M059J (cell line): ENCODE measurements at regions not wholly inside any gene's neighbourhood (a gene's known extent, or its start where the extent isn't known, plus 50 kb on each side); places are given as distances from the start of the nearest gene placed in this dataset.
"Not testable (repeated sequence)": the region's sequence is repeated elsewhere in the genome, so short reads cannot be mapped to it uniquely, and the experiment has no call there.

ENCODE experiments used
- DNase-seq: peaks from one replicate; pipeline ENCODE4 v3.0.0-alpha.2; 2012; ENCODE audit warnings: low read depth

DNA sequence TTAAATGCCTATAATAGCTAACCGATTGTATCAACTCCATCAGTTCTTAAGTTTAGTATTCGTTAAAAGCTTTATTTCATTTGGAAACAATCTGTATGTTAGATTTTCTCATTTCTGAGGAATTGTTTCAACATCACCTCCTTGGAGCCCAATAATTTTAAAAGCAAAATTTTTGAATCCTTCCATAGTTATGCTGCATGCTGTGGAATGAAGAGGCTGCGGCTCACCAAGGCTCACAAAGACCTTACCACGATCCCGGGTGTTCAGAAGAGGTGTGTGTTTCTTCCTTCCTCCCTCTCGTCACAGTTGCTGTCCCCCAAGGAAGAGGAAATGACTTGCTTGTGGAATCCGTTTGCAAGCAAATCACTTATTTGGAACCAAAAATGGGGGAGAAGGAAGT lies 143.8 kb downstream of the FGF1 start:
- no peak for DNase-seq

DNA sequence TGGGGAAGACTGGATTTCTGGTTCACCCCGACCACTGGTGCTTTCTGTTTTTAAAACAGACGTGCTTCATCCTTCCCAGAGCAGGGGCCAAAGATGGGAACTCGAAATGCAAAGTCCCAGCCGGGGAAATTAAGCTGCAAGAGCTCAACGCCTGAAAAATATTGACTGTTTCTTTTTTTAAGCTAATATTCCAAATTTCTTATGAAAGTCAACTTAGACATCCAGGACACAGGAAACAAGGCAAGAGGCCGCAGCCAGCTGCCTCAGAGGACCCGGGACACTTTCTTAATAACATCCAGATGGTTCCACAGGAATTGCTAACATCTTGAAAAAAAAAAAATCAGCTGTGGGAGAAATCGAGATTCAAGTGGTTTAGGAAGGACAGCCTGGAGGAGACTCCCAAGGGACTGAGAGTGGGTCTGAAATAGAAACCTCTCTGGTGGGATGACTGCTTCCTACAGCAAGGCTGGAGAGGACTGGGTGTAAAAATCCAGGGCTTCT lies 144.9 kb downstream of the FGF1 start:
- no peak for DNase-seq

DNA sequence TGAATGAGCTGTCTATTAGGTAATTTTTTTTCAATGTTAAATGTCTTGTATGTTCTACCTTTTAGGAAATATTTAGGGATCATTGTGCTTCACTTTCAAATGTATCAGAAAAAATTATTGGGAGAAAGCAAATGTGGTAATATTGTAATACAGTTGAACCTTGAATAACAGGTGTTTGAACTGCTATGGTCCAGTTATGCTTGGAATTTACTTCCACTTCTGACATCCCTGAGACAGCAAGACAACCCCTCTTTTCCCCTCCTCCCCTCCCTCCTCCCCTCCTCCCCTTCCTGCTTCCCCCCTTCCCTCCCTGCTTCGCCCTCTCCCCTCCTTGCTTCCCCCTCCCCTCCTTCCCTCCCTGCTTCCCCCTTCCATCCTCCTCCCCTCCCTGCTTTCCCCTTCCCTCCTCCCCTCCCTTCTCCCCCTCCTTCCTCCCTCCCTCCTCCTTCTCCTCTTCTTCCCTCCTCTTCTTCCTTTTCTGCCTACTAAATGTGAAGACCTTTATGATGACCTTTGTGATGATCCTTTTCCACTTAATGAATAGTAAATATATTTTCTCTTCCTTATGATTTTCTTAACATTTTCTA lies 146.6 kb downstream of the FGF1 start:
- DNase-seq = no peak

DNA sequence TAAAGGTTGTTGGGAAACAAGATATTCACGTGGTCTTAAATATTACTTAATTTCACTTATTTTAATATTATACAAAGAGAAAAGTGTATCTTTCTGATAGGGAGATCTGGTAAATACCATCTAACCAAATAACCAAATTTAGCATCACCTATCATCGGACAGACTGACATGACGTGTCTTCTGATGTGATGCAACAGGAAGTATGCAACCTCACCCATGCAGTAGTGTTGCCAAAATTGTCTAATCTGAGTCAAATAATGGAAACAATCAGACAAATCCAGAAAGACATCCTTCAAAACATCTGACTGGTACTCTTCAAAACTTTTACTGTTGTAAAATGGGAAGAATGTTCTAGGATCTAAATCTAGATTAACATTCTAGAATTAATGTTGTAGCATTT lies 148.0 kb downstream of the FGF1 start:
- DNase-seq = no peak

DNA sequence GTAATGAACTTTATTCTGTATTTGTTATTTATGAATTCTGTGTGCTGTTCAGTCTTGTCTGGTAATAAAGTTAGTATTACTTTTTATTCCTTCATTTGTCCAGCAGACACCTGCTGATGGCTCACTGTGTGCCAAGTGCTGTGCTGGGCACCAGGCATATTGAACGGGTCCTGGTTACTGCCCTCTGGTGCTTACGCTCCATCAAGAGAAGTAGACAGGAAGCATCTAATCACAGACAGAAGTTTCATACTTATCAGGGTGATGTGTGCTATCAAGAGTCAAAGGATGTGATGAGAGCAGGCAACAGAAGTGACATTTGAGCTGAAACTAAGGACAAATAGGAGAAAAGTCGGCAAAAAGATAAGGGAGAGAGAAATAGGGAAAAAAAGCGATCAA lies 153.1 kb downstream of the FGF1 start:
- no peak for DNase-seq

DNA sequence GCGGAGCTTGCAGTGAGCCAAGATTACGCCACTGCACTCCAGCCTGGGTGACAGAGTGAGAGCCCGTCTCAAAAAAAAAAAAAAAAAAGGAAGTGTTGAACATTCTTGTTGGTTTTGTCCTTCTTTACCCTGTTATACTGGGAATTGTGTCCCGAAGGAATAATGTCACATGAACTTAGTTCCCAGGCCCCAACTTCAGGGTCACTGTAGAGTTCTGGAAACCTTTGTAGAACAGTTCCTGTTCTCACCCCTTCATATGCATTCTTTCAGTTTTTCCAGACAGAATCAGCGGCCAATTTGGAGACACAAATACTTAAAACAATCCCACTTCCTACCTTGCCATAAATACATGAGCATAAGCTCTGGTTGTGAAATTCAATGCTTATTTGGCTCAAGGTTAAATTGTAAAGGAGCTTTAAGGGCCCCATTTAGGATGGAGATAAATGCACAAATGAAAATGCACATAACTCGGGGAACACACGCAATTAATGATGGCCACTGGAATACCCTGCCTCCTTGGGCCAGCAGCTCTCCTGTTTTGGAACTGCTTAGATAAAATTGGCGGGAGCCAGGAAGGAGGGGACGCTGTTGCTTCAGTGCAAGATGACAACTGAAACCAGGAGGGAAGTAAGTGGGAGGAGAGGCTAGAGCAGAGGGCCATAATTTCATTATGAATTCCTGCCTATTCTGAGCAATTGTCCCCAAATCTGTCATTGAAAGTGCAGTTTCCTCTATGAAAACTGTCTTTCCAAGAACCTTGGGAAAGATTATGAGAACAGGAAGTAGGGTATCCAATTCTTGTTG lies 153.7 kb downstream of the FGF1 start:
- DNase-seq = no peak

DNA sequence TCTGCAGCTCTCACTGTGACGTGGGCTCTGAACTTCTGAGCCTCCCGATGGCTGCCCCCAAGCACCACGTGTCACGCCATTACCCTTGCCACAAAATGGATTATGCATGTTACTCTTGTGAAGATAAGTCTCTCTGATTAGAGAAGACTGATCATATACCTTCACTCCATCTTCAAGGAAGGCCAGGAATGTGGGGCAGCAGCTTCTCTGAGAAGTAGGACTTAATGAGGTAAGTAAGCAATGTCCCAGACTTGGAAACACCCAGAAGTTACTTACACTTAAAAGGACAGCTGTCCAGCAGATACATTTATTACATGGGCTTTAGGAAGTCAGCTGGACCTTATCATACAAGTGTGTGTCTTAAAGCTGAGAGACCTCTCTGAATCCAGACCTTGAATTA lies 155.0 kb downstream of the FGF1 start:
- no peak for DNase-seq

DNA sequence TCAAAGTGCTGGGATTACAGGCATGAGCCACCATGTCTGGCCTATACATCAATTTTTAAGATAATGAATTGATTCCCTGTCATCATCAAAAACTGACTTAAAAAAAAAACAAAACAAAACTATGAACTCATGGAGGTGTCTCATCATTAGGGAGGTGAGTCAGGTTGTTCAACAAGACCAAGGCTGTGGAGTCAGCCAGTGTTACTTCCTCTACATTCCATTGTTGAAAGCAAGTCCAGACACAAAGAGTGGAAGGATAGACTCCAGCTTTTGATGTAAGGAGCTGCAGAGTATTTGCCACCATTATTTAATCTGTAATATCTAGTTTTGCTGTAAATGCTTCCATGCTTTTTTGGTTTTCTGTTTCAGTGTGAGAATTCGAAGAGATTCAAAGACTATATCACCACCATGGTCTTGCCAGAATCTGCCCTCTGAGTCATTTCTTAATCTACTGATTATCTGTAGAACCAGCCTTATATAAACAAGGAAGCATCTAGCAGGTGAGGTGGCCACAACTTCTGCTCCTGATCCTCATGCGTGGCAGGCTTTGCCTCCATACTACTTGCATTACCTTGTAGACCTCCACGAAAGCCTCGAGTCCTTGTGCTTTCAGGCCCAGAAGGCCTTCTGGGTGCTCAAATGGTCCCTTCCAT lies 156.1 kb downstream of the FGF1 start:
- peak; percentile 87 for DNase-seq

DNA sequence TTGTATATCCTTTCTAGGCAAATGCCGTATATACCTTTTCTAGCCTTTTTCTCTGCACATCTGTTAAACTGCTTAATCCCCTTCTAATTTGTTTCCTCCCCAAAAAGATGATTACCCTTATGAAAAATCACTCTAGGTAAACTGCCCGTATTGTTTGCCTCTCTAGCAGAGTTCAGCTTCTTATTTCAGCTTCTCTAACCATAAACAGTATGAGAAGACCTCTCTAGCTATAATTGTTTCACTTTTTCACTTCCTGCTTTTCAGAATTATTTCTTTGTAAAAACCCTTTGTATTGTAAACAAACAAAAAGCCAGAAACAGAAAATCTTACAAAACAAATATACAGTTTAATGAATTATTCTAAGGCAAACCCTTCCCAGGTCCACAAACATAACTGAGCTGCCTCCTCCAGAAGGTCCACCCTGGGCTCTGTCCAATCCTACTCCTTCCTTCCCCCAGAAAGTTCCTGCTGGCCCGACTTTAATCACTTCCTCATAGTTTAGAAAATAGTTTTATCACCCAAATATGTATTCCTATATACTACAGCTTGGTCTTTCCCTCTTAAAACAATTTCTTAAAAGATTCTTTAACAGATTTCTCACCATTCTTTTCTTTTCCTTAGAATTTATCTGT lies 158.1 kb downstream of the FGF1 start:
- no peak for DNase-seq

DNA sequence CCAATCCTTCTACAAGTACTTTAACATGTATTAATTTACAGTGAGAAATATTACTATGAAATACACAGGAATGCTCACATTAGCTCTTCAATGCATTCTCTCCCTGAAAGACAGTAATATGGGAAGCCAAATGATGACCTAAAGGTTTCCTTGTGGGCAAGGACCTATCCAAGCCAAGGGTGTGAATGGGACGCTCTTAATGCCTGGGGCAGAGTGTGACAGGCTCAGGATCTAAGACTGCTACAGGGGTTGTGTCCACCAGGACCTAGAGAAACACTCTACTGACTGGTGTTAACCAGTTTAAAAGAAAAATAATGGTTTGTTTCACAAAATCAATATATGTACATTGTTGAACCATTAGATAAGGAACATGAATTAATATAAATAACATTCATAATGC lies 158.7 kb downstream of the FGF1 start:
- DNase-seq = peak; percentile 31

DNA sequence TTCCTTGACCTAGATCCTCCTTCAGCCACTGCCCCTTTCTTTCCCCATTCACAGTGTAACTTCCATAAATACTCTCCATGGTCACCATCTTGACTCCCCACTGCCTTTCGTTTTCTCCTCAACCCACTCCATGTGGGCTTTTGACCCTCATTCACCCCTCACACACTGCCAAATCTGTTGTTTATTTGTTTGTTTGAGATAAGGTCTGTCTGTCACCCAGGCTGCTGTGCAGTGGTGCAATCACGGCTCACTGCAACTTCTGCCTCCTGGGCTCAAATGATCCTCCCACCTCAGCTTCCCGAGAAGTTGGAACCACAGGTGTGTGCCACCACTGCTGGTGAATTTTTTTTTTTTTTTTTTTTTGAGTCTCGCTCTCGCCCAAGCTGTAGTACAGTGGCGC lies 162.9 kb downstream of the FGF1 start:
- no peak for DNase-seq

DNA sequence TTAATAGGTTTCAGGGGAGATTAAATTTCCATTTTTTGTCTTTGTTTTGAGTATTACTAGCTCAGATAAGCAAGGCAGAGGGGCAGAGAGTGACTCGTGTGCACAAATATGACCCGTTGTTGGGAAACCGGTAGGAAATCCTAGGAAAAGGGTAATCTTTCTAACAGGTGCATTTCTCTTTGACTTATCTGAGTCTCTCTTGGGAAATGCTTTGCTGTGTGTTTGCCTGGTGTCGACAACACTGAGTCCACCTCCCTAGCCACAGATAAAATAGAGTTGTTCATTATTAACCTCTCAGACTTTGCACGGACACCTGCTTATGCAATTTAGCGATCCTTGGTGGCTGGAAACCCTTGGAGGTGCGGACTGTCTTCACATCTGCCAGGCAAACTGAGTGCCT lies 164.2 kb downstream of the FGF1 start:
- DNase-seq = no peak

DNA sequence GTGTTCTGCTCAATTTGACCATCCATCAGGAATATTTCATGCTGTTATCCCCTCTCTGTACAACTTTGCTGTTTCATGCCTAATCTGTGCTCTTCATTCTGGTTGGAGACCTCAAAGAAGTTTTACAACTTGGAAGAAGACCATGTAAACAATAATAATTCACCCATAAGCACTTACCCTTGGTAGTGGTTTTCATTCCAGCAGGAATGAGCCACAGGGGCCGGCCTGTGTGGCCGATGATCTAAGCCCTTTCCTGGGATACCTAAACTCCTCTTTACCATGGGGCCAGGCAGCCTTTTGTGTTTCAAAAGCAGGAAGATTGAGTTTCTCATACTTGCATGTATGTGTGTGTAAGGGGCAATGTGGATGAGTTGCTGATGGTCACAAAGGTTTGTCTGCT lies 165.0 kb downstream of the FGF1 start:
- peak; percentile 77 for DNase-seq

DNA sequence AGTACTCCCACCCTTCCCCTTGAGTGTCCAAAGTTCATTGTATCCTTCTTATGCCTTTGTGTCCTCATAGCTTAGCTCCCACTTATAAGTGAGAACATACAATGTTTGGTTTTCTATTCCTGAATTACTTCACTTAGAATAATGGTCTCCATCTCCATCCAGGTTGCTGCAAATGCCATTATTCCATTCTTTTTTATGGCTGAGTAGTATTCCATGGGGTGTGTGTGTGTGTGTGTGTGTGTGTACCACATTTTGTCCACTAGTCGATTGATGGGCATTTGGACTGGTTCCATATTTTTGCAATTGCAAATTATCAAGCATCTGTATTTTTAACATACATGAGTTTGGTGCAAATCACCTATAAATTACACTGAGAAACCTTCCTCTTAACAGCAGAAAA lies 166.0 kb downstream of the FGF1 start:
- not testable (repeated sequence) for DNase-seq

DNA sequence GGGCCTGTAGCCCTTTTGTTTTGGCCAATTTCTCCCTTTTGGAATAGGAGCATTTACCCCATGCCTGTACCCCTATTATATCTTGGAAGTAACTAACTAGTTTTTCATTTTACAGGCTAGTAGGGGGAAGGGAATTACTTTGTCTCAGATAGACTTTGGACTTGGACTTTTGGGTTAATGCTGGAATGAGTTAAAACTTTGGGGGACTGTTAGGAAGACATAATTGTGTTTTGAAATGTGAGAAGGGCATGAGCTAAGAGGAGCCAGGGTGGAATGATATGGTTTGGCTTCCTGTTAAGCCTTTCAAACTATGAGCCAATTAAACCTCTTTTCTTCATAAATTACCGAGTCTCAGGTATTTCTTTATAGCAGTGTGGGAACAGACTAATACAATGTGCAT lies 168.1 kb downstream of the FGF1 start:
- no peak for DNase-seq

DNA sequence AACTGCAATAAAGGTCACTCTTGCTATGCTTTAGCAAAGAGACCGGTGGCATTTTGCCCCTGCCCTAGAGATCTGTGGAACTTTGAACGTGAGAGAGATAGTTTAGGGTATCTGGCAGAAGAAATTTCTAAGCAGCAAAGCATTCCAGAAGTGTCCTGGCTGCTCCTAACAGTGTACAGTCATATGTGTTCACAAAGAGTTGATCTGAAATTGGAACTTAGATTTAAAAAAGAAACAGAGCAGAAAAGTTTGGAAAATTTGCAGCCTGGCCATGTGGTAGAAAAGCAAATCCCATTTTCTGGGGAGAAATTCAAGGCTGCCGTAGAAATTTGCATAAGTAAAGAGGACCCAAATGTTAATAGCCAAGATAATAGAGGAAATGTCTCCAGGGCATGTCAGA lies 169.2 kb downstream of the FGF1 start:
- no peak for DNase-seq

DNA sequence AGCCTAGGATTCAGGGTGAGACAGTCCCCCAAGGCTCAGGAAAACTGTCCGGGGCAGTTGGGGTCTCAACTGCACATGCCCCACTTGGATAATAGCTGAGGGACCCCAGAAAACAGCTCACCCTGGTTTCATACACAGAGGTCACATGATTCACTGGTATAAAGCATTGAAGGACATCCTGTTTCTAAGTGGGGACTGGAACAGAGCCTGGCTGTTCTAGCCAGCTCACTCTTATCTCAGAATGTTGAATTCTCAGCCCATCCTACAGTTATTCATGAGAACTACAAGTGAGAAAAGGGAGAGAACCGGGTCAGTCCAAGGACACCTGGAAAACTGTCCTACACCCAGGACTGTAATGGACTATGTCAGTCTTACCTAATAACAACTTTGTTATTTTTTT lies 170.9 kb downstream of the FGF1 start:
- no peak for DNase-seq

DNA sequence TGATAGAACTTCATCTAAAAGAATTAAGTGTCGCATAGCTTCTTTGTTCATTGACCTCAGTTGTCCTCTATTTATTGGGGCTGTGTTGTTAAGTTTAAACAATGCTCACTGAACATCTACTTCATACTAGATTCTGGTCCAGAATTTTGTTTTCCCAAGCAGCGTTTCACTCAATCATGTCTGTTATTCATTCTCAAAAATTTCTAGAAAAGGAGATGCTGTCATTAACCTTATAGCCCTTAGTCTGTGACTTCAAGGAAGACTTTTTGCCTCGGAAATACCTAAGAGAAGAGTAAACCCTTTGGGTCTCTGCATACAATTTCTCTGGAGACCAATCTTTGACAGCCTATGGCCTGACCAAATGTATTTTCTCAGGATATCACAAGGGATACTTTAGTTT lies 171.7 kb downstream of the FGF1 start:
- DNase-seq = no peak

DNA sequence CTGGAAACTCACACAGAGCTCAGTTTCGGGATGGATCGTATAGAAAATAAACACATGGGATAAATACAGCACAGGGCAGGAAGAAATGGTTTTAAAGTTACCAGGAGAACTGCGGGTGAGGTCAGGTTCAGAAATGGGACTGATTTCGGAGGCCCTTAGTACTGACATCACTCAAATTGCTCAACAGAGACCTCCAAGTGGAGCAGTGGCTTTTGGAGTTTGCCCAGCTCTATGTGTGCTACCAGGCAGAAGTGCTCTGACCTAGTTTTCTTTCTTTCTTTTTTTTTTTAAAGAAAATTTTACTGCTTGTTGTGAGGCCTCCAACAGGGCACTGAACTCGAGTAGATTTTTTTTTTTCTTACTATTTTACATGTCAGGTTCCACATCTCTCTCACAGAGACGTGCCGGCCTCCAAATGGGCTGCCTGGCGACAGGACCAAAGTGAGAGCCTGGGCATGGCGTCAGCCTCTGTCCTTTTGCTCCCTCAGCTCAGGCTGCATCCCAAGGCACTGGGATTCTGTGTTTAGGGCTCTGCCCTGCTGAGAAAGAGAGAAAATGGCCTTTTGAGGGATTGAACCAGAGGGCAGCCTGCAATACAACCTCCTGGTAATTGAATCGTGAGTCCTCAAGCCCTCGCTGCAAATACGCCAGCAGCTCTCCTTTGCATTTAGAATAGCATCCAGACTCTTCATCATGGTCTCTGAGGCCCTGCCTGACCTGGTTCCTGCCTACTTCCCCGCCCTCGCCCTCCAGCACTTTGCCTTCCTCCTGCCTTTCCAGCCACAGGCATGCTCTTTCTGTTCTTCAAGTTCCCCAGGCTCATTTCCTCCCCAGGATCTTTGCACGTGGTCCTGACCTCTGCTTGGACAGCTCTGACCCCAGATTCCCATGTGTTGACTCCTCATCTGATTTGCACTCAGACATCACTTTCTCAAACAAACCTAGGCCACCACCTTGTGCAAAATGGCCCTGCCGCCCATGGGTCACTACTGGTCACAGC lies 173.5 kb downstream of the FGF1 start:
- DNase-seq = peak; percentile 98

DNA sequence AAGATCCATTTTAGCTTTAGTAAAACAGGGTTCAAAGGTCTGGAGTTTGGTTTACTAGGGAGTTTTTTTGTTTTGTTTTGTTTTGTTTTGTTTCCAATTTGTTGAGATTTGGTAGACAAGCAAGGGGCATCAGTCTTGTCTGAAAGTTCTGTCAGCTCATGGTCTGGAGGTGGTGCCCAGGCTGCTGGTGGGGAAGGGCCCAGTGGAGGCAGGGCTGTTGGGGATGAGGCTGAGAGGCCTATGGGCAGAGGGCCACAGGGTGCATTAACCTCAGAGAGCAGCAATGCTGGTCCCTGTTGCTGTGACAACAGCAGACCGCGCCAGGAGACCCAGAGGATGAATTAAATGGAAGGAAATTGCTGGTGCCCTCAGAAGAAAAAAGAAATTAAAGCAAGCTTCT lies 174.5 kb downstream of the FGF1 start:
- DNase-seq = no peak

DNA sequence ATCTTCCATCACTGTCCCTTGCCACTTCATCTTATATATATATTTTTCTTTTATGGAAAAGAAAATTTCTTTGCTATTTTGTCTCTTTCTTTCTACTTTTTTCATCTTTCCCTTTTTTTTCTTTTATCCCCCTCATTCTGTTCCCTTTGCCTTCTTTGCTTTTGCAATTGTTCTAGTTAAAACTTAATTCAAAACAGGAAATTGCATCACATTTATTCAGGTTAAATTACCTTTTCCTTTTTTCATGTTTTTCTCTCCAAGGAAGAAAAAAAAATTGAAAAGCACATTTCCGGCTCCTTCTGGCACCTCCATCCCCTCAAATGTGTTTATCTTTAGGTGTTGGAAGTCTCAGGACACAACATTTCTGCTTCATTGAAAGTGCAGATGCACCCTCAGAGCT lies 176.9 kb downstream of the FGF1 start:
- DNase-seq = no peak
